KMS-11 (cell line): ENCODE measurements at regions not wholly inside any gene's neighbourhood (a gene's known extent, or its start where the extent isn't known, plus 50 kb on each side); places are given as distances from the start of the nearest gene placed in this dataset.

Experiments used
- H2AFZ ChIP-seq: fragments of 200-600 bp; sonication (generic); 2 replicates; pipeline ENCODE4 v1.6.1; 2016; ENCODE audit warnings: antibody characterized with exemption, mixed run types, low read depth
- H3K27ac ChIP-seq: fragments of 200-600 bp; sonication (generic); 2 replicates; pipeline ENCODE4 v1.6.1; 2016; ENCODE audit warnings: mild to moderate bottlenecking, mixed run types
- H3K27me3 ChIP-seq: fragments of 200-600 bp; sonication (generic); 2 replicates; pipeline ENCODE4 v1.6.1; 2017; ENCODE audit warnings: mild to moderate bottlenecking, low read depth, mixed run types, moderate library complexity; ENCODE audit not compliant: insufficient read depth
- H3K36me3 ChIP-seq: fragments of 200-600 bp; sonication (generic); 2 replicates; pipeline ENCODE4 v1.6.1; 2017; ENCODE audit warnings: mild to moderate bottlenecking, mixed run types; ENCODE audit not compliant: insufficient read depth
- H3K4me1 ChIP-seq: fragments of 200-600 bp; sonication (generic); 2 replicates; pipeline ENCODE4 v1.6.1; 2016; ENCODE audit warnings: mild to moderate bottlenecking, low read depth, mixed run types; ENCODE audit not compliant: poor library complexity, severe bottlenecking
- H3K4me2 ChIP-seq: fragments of 200-600 bp; sonication (generic); 2 replicates; pipeline ENCODE4 v1.7.0; 2016; ENCODE audit warnings: mild to moderate bottlenecking, mixed run types
- H3K4me3 ChIP-seq: fragments of 200-600 bp; sonication (generic); IDR thresholded peaks from 2 replicates; pipeline ENCODE4 v1.6.1; 2017; ENCODE audit warnings: low read depth, low read length, mixed read lengths; ENCODE audit not compliant: insufficient read depth
- H3K79me2 ChIP-seq: fragments of 200-600 bp; sonication (generic); 2 replicates; pipeline ENCODE4 v1.6.1; 2016; ENCODE audit warnings: low read depth, mixed run types; ENCODE audit not compliant: insufficient read depth
- H3K9ac ChIP-seq: fragments of 200-600 bp; sonication (generic); 2 replicates; pipeline ENCODE4 v1.6.1; 2016; ENCODE audit warnings: mild to moderate bottlenecking, mixed run types
- H4K20me1 ChIP-seq: fragments of 200-600 bp; sonication (generic); 2 replicates; pipeline ENCODE4 v1.6.1; 2016; ENCODE audit warnings: mild to moderate bottlenecking, mixed run types; ENCODE audit not compliant: insufficient read depth
- CTCF ChIP-seq: fragments of 200-600 bp; sonication (generic); conservative IDR thresholded peaks from 2 replicates; pipeline ENCODE4 v1.6.1; 2017; ENCODE audit warnings: low read depth, mild to moderate bottlenecking, antibody characterized with exemption, low read length, moderate library complexity, mixed read lengths

- H3K36me3 ChIP-seq, result no peaks in the 10 kb centered on the region
Observed at GRCh38 chr13:21996049-21996448, 325.2 kb downstream of the FGF9 start.

GRCh38 chr13:21997726-21998125 lies 326.9 kb downstream of the FGF9 start:
- no peak overlapping the region for H3K27ac ChIP-seq
- no peaks in the 10 kb centered on the region for H4K20me1 ChIP-seq
- no peak overlapping the region for H3K4me3 ChIP-seq
- H3K9ac ChIP-seq, result no peak overlapping the region
- H2AFZ ChIP-seq, result no peak overlapping the region
- no peaks in the 10 kb centered on the region for H3K79me2 ChIP-seq
- H3K4me1 ChIP-seq, result no peaks in the 10 kb centered on the region
- no peaks in the 10 kb centered on the region for H3K36me3 ChIP-seq
- no peaks in the 10 kb centered on the region for H3K27me3 ChIP-seq
- H3K4me2 ChIP-seq, result no peak overlapping the region
- no peak for TF ChIP-seq CTCF

More at GRCh38 chr13:21996049-21996448, 325.2 kb downstream of the FGF9 start:
- Histone ChIP-seq H3K4me1 (no peaks in the 10 kb centered on the region), H3K79me2 (no peaks in the 10 kb centered on the region), H3K27me3 (no peaks in the 10 kb centered on the region), H4K20me1 (no peaks in the 10 kb centered on the region), H2AFZ (no peak overlapping the region), H3K9ac (no peak overlapping the region), H3K4me3 (no peak overlapping the region), H3K27ac (no peak overlapping the region), H3K4me2 (no peak overlapping the region)
- no peak for TF ChIP-seq CTCF

- no peak overlapping the region for H3K4me3 ChIP-seq
- H3K9ac ChIP-seq, result no peak overlapping the region
- H4K20me1 ChIP-seq, result no peaks in the 10 kb centered on the region
- H3K27ac ChIP-seq, result no peak overlapping the region
- no peak overlapping the region for H3K4me2 ChIP-seq
- no peaks in the 10 kb centered on the region for H3K36me3 ChIP-seq
- H3K79me2 ChIP-seq, result no peaks in the 10 kb centered on the region
- H2AFZ ChIP-seq, result no peak overlapping the region
- no peak for TF ChIP-seq CTCF
- H3K27me3 ChIP-seq, result no peaks in the 10 kb centered on the region
- H3K4me1 ChIP-seq, result no peaks in the 10 kb centered on the region
Observed at GRCh38 chr13:21998279-21998990, 327.6 kb downstream of the FGF9 start.

GRCh38 chr13:21999666-22000065 lies 328.8 kb downstream of the FGF9 start:
- no peak overlapping the region for H3K4me2 ChIP-seq
- no peaks in the 10 kb centered on the region for H3K4me1 ChIP-seq

More at GRCh38 chr13:21999666-22000065, 328.8 kb downstream of the FGF9 start:
- no peak overlapping the region for H3K4me3 ChIP-seq
- H3K36me3 ChIP-seq, result no peaks in the 10 kb centered on the region
- no peaks in the 10 kb centered on the region for H3K79me2 ChIP-seq
- H4K20me1 ChIP-seq, result no peaks in the 10 kb centered on the region
- no peak overlapping the region for H2AFZ ChIP-seq
- no peaks in the 10 kb centered on the region for H3K27me3 ChIP-seq
- no peak overlapping the region for H3K27ac ChIP-seq
- TF ChIP-seq CTCF, result no peak
- H3K9ac ChIP-seq, result no peak overlapping the region
